GM21360 (cell line): ENCODE measurements at regions not wholly inside any gene's neighbourhood (a gene's known extent, or its start where the extent isn't known, plus 50 kb on each side); places are given as distances from the start of the nearest gene placed in this dataset.

Experiments
- ATAC-seq: cut with Tn5 transposase; IDR thresholded peaks from one replicate; pipeline ENCODE4 v1.9.1; 2021; ENCODE audit warnings: mild to moderate bottlenecking, moderate library complexity; ENCODE audit not compliant: unreplicated experiment

DNA sequence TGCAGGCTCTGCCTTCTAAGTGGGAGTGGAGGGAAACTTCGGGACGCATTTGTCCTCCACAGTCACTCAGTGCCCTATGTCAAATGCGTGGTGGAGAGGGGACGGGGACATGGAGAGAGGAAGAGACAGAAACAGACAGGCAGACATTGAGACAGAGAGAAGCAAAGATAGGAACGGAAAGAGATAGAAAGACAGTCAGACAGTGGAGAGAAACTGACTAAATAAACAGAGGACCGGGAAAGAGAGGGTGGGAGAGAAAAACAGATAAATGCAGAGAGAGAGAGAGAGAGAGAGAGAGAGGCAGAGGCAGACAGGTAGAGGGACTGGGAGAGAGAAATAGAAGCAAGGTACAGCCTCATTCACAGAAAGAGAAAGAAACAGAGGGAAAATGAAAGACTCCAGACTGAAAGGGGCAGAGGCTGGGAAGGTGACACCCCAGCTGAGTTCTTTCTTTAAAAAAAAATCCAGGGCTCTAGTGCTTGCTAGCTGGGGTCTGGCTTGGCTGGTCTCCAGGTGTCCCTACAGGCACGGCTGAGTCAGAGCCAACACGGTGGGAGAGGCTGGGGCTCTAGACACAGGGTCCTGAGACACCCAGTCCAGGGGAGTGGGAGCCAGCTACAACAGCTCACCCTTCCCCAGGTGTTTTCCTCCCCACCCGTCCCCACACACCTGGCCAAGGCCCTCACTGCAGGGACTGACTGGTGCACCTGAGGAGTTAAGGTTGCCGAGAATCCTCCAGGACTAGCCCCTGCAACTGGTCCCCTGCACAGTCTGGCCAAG lies 506.1 kb upstream of the PROK2 start:
- ATAC-seq: no peak

DNA sequence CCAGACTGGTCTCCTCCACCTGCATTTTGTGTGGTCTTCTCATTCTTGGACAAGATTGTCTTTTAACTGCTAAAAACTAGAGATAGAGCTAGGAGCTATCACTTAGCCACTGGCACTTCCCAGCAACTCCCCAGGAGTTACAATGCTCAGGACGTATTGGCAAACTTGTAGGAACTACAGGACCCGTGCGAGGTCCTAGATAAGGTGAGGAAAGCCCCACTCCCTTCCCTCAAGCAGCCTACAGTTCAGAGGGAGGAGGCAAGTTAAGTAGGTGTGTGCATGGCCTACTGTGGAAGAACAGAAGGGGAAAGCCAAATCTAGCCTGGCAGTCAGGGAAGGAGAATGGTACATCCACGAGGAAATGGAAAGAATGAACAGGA lies 504.7 kb upstream of the PROK2 start:
- ATAC-seq: no peak

DNA sequence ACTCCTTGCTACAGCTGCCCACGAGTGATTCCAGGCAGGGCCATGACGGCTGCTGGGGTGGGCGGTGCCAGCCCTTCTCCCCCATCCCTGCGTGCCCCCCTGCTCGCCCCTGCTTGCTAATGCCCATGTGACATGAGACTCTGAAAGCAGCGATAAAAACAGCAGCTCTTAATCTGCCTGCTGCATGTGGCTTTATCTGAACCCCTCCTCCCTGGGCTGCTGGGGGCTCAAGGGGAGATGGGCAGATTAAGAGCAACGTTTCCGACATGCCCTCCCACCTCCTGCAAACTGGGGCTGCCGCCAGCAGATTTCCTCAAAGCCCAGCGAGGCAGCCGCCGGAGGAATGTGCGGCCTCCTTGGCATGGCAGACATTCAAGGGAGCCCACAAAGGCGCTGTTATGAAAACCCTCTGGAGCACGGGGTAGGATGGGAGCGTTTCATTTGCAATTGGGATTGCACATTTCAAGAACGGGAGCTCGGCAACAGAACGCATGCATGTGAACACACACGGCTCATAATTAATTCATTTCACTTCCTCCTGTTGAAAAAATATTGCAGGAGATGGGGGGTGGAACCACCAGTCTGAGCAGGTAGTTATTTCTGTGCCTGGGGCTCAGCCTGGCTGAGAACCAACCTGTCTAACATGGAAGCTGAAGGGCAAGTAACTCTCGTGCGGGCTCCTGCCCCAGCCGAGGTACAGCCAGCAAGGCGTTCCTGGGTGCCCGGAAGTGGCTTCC lies 504.2 kb upstream of the PROK2 start:
- ATAC-seq: no peak

DNA sequence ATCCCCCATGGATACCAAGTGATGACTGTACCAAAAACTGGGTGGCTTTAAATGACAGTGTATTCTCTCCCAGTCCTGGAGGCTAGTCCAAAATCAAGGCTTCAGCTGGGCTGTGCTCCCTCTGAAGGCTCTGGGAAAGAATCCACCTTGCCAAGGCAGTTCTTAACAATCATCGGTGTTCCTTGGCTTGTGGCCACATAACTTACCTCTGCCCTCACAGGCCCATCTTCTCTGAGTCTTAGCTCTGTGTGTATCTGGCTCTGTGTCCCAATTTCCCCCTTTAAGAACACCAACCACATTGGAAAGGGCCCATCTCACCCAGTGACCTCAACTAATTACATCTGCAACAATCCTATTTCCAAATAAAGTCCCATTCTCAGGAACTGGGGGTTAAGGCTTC lies 503.0 kb upstream of the PROK2 start:
- no peak for ATAC-seq

DNA sequence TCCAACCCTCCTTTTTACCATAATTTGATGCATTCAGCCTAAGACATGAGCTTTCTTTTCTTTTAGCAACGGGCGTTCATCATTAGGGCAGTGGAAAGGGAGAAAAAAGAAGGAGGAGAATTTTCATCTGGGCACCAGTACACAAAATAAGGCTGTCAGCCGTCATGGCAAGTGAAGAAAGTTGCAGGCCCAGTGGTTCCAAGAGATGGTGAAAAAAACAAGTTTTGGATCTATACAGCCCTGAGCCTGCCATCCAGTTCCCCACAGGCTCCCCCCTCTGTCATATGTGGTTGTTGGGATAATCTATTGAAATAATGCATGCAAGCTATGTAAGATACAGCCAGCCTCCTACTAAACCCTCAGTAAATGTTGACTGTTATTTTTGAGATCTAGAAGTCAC lies 500.6 kb upstream of the PROK2 start:
- no peak for ATAC-seq

DNA sequence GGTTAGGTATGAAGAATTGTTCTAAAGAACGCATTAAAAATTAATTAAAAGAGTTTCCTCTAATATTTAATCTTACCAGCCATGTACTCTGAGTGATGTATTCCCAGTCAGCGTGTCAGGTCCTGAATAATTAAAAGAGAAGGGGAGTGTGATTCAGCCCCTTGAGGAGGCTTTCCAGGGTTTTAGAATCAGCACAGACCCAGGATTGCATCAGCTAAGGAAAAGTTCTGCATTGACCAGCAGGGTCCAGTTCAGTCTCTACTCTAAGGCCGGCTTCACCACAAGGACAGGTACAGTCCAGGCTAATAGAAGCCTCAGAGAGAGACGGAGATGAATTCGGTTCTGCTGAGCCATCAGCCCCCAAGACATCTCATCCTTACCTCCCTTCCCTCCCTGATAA lies 499.5 kb upstream of the PROK2 start:
- no peak for ATAC-seq

DNA sequence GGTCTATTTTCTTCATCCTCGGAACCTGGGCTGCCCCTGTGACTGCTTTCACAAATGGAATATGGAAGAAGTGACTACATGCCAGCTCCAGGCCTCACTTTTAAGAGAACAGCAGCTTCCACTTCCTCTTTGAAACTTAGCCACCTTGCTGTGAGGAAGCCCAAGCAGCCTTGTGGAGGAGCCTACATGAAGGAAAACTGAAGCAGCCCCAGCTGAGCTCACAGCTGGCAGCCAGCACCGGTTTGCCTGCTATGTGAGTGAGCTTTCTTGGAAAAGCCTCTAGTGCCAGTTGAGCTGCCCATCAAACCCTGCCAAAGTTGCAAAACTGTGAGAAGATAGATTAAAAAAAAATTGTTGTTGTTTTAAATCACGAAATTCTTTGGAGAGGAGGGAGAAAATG lies 498.0 kb upstream of the PROK2 start:
- no peak for ATAC-seq

DNA sequence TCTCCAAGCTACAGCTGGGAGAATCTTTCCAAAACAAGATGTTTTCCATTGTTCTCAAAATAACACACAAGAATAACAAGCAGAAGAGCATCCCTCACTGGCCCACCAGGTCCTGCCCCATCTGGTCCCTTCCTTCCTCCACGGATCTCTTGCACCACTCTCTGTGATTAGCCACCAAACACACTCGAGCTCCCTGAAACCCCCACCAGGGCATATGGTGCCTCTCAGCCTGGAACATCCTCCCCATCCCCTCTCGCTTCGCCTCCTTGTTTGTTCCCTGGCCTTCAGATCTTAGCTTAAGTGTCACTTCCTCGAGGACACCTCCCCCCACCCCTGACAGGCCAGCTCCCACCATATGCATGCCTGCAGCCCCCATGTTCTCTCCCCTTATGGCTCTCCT lies 496.6 kb upstream of the PROK2 start:
- no peak for ATAC-seq

DNA sequence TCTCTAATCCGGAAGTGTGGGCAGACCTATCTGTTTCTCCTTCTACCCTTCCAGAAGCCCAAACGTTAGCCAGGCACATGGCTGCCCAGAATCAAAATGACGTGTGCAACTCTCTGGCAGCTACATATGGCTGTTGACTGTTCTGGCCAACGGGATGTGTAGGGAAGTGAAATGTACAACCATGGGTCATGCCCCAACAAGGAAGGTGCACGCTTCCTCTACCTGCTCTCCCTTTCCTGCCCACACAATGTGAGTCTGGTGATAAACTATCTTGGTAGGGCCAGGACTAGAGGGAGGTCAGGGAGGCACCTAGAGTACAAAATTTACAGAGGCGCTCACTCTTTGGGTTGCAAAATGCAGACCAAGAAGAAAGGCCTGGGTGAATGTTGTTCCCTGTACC lies 495.9 kb upstream of the PROK2 start:
- ATAC-seq: no peak

DNA sequence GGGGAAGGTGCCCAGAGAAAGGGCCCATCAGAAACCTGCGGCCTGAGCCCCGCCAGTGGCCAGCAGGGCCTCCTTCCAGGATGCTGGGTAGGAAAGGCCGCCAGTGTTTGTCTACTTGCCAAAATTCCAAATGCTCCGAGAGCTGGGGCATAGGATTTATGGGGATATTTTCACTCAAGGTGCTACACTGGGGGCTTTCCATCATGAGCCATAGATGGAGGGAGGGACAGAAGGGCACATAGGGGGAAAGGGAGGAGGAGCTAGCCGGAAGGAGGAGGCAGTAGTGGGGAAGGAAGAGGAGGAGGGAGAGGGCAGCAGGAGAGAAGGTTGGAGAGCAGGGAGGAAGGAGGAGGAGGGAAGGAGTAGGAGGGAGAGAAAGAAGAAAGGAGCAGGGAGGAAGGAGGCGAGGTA lies 494.7 kb upstream of the PROK2 start:
- ATAC-seq: no peak

DNA sequence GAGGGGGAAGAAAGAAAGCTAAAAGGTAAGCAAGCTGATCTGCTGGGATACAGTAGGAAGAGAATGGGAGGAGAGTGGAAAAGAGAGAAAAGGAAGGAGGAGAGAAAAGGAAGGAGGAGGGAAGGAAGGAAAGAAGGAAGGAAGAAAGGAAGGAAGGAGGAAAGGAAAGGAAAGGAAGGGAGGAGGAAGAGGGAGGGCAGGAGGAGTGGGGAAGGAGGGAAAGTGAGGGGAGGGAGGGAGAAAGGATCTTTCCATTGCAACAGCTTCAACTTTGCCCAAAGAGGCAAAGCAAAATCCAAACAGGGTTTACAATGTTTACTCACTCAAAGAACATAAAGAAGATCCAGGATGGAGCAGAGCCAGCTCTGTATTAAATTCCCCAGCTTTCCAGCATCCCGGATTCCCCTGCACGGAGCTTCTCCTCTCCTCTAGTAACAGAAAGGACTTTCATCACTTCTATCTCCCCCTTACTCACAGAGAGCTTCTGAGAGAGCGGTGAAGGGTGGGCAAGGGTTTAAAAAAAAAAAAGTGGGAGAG lies 494.2 kb upstream of the PROK2 start:
- ATAC-seq: no peak

DNA sequence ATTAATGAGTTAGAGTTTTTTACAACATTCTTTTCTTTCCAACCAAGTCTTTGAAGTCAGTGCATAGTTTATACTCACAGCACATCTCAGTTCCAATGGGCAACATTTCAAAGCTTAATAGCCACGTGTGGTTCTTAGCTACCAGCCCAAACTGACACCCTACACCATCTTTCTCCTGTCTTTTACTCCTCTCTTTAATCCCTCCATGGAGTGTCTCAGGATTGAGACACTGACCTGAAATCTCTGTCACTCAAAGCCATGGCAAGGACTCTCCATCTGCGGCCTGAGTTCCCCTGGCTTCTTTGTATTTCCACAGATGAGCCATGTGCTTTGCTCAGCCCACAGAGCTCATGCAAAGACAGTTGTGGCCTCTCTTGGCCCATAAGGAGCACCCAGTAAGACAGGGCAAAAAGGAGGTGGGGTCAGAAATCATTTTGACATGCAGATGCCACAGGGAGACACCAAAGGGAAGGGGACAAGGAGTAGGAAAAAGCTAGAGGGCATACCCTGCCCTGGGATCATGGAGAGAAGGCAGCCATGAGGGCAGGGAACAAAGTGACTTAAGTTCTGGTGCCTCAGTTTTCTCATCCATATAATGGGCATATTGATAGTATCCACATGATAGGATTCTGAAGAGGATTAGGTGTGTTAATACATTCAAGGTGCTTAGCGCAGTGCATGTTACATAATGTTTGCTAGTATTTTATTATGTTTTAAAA lies 493.6 kb upstream of the PROK2 start:
- no peak for ATAC-seq

DNA sequence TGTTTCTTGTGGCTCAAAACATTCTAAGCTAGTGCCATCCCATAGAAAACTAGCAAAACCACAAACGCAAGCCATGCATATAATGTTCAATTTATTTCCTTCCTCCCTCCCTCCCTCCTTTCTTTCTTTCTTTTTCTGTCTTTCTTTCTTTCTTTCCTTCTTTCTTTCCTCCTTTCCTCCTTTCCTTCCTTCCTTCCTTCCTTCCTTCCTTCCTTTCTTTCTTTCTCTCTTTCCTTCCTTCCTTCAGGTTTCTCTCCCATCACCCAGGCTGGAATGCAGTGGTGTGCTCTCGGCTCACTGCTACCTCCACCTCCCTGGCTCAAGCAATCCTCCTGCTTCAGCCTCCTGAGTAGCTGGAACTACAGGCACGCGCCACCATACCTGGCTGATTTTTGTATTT lies 492.8 kb upstream of the PROK2 start:
- no peak for ATAC-seq

DNA sequence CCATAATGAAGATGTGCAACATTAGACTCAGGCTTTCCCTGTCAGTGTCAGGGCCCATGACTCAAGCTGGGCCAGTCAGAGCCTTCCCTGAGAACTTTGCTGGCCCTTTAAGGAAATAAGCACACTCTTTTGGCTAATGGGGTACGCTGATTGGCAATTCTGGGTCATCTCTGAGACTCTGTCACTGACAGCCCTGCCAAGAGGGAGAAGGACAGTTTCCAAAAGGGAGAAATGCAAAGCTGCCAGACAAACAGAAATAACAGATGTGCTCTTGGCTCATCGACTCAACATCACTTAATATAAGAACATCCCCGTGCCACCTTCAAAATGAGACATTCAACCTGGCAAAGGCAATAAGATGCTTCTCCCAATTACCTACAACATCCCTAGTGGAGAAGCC lies 491.9 kb upstream of the PROK2 start:
- ATAC-seq: no peak

DNA sequence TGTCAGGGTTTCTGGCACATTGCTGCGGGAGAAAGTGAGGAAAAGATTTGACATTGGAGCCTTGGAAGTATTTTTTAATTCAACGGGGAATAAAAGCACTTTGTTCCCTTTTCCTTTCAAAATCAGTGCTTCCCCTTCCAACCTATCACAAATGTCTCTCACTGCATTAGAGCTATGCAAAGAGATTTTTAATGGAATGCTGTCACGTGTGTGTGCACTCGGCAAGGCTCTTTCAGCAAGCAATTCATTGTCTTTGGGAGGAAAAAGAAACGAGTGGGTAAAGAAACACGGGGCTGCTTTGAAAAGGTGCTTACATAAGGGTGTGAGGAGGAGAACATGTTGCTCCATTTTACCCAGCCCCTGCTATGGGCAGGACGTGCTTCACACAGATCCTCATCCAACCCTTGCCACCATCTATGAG lies 490.4 kb upstream of the PROK2 start:
- no peak for ATAC-seq

DNA sequence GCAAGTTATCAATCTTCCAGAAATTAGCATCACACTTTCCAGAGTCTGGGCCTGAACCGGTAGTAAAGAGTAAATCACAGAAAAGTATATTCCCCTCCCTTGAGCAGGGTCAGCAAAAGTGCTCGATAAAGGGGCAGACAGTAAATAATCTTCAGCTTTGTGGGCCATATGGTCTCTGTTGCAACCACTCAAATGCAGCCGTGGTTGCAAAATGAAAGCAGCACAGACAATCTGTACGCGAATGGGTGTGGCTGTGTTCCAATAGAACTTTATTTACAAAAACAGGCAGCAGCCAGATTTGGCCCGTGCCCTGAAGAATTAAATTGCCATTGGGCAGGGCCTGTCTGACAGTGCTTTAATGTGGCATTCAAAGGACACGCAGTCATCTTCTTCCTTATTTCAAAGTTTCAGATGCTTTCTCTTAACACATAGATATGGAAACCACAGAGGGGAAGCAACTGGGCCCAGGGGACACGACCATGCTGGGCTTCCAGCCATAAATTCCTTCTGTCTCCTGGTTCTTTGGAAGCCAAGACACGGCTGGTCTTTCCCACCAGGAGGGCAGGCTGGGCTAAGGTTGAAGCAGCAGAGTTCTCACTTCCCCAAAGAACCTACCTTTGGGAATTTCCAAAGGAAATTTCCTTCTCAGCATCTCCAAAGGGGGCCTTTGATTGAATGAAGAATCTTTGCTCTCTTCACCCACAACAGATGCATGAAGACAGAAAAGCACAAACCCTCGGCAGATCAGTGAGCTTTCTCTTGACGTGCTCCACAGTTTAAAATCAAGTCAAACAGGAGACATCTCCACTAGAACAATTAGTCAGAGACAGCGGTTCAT lies 489.8 kb upstream of the PROK2 start:
- ATAC-seq: no peak

DNA sequence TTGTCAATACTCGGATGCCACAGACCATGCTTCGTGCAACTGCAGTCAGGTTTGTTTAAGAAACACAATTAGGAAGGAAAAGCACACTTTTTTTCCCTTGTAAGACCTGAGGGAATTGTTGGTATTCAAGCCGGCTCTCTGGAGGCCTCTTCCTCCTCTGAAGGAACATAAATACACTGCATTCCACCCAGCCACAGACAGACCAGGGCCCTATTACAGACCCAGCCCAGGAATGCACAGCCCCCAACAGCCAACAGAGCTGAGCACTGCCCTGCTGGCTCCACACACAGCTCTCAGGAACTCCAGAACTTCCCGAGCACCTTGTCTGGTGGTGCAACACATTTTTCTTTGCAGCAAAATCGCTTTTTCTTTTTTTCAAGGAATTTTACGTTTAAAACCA lies 488.7 kb upstream of the PROK2 start:
- no peak for ATAC-seq

DNA sequence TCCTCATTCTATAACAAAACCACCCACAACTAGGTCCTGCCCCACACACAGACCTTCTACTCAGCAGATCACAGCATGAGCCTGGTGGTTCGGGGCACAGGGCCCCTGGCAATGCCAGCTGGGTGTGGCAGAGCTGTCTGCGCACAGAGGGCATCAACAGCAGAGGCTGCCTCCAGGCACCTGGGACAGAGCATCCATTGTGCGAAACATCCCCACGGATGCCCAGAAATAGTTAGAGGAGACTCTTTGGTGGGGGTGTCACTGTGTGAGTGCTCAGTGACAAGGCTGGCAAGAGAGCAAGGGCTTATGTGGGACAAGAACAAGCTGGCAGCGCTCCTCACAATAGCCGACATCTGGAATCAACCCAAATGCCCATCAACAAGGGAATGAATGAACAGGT lies 487.4 kb upstream of the PROK2 start:
- no peak for ATAC-seq

DNA sequence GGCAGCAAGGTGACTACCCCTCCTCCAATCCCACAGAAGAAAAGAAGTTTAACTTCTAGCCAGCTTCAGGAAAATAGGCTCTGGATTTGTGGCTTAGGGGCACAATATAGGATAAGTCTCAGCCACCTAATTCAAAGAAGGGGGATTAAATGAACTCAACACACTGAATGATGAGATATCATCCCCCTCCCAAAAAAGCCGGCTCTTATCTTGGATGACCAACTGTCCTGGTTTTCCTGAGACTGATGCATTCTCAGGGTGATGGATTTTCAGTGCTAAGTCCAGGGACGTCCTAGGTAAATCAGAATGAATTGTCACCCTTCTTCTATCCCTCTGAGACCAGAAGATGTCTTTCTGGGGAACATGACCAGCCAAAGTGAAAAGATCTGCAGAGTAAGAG lies 487.0 kb upstream of the PROK2 start:
- ATAC-seq: no peak

DNA sequence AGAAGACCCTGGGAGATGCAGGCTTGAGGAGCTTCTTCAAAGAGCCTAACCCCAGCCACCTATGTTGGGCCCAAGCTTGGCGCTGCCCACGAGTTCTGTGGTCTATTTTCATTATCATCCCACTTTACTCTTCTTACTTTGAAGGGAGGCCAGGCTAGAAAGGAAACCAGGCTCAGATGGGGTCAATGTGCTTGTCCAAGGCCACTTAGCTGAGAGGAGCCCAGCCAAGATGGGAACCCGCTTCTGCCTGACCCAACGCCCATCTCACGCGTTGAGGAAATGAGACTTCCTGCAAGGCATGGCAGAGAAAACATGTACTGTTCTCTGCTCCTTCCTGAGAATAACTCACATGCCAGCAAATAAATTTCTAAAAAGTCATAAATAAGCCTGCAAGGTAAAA lies 486.3 kb upstream of the PROK2 start:
- no peak for ATAC-seq

DNA sequence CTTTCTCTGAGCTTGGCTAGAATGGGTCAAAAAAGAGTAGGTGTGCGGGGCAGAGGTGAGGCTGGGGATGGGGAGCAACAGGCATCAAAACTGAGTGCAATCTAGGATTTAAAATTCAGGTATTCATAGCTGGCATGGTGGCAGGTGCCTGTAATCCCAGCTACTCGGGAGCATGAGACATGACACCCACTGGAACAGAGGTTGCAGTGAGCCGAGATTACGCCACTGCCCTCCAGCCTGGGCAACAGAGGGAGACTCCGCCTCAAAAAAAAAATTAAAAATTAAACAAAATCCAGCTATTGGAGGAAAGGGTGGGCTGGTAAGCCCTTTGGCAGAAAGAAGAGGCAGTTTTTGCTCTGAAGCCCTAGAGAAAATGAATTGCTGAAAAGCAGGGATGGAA lies 485.8 kb upstream of the PROK2 start:
- ATAC-seq: no peak
